ENCODE measurements at regions not wholly inside any gene's neighbourhood (a gene's known extent, or its start where the extent isn't known, plus 50 kb on each side); places are given as distances from the start of the nearest gene placed in this dataset.

GRCh38 chr21:41045534-41046268 is 122.3 kb upstream of the BACE2 start:
- no peaks in the 10 kb centered on the region for H3K36me3 ChIP-seq (ENCODE audit: control insufficient read depth, low read length)
- H3K9me2 ChIP-seq (replicated peaks; ENCODE audit: control insufficient read depth, low read length), result no peaks in the 10 kb centered on the region
- no peaks in the 10 kb centered on the region; the same call in 1 of the 2 replicates for H3K9me3 ChIP-seq (ENCODE audit: control insufficient read depth, insufficient read depth, low read length)
- H3K4me3 ChIP-seq (ENCODE audit: low read length), result no peak overlapping the region
- H3F3A ChIP-seq (ENCODE audit: control insufficient read depth, insufficient read depth), result no peaks in the 10 kb centered on the region
- TF ChIP-seq CTCF (IDR thresholded peaks at IDR 0.05; ENCODE audit: low read depth, low read length, poor library complexity, severe bottlenecking) (no peak), EZH2phosphoT487 (IDR thresholded peaks at IDR 0.05; ENCODE audit: borderline replicate concordance, low read length) (no peak)
- H3K27me3 ChIP-seq (ENCODE audit: control insufficient read depth, low read length), result no peaks in the 10 kb centered on the region
- H3K4me2 ChIP-seq (ENCODE audit: low read length), result no peak overlapping the region
- H3K79me2 ChIP-seq (ENCODE audit: control insufficient read depth, low read length), result no peaks in the 10 kb centered on the region
- no peak overlapping the region for H3K27ac ChIP-seq (ENCODE audit: low read depth, low read length)
- H3K4me1 ChIP-seq (ENCODE audit: control insufficient read depth, low read length), result no peaks in the 10 kb centered on the region
- H4K20me1 ChIP-seq (ENCODE audit: control insufficient read depth, insufficient read depth, low read depth, low read length), result no peaks in the 10 kb centered on the region

- H3K4me2 ChIP-seq (ENCODE audit: low read length), result no peak overlapping the region
- H3K9me2 ChIP-seq (replicated peaks; ENCODE audit: control insufficient read depth, low read length), result no peaks in the 10 kb centered on the region
- no peaks in the 10 kb centered on the region for H3K27me3 ChIP-seq (ENCODE audit: control insufficient read depth, low read length)
- H4K20me1 ChIP-seq (ENCODE audit: control insufficient read depth, insufficient read depth, low read depth, low read length), result no peaks in the 10 kb centered on the region
- no peaks in the 10 kb centered on the region for H3K79me2 ChIP-seq (ENCODE audit: control insufficient read depth, low read length)
- no peak overlapping the region for H3K4me3 ChIP-seq (ENCODE audit: low read length)
- no peak for TF ChIP-seq EZH2phosphoT487 (IDR thresholded peaks at IDR 0.05; ENCODE audit: borderline replicate concordance, low read length)
- no peak for TF ChIP-seq CTCF (IDR thresholded peaks at IDR 0.05; ENCODE audit: low read depth, low read length, poor library complexity, severe bottlenecking)
- no peaks in the 10 kb centered on the region; the same call in 1 of the 2 replicates for H3K9me3 ChIP-seq (ENCODE audit: control insufficient read depth, insufficient read depth, low read length)
- H3K4me1 ChIP-seq (ENCODE audit: control insufficient read depth, low read length), result no peaks in the 10 kb centered on the region
- no peaks in the 10 kb centered on the region for H3K36me3 ChIP-seq (ENCODE audit: control insufficient read depth, low read length)
- no peak overlapping the region for H3K27ac ChIP-seq (ENCODE audit: low read depth, low read length)
- no peaks in the 10 kb centered on the region for H3F3A ChIP-seq (ENCODE audit: control insufficient read depth, insufficient read depth)
Measured at GRCh38 chr21:41048145-41048544, 119.8 kb upstream of the BACE2 start.

GRCh38 chr21:41048623-41049022 is 119.3 kb upstream of the BACE2 start:
- no peaks in the 10 kb centered on the region; the same call in 1 of the 2 replicates for H3K9me3 ChIP-seq (ENCODE audit: control insufficient read depth, insufficient read depth, low read length)
- H3K9me2 ChIP-seq (replicated peaks; ENCODE audit: control insufficient read depth, low read length), result no peaks in the 10 kb centered on the region
- no peak overlapping the region for H3K4me3 ChIP-seq (ENCODE audit: low read length)
- H3F3A ChIP-seq (ENCODE audit: control insufficient read depth, insufficient read depth), result no peaks in the 10 kb centered on the region
- H4K20me1 ChIP-seq (ENCODE audit: control insufficient read depth, insufficient read depth, low read depth, low read length), result no peaks in the 10 kb centered on the region
- H3K4me2 ChIP-seq (ENCODE audit: low read length), result no peak overlapping the region
- no peaks in the 10 kb centered on the region for H3K4me1 ChIP-seq (ENCODE audit: control insufficient read depth, low read length)
- H3K27ac ChIP-seq (ENCODE audit: low read depth, low read length), result no peak overlapping the region
- no peaks in the 10 kb centered on the region for H3K36me3 ChIP-seq (ENCODE audit: control insufficient read depth, low read length)
- no peak for TF ChIP-seq CTCF (IDR thresholded peaks at IDR 0.05; ENCODE audit: low read depth, low read length, poor library complexity, severe bottlenecking)
- no peaks in the 10 kb centered on the region for H3K27me3 ChIP-seq (ENCODE audit: control insufficient read depth, low read length)
- no peaks in the 10 kb centered on the region for H3K79me2 ChIP-seq (ENCODE audit: control insufficient read depth, low read length)

Data from DOHH2 (cell line).